ENCODE measurements at regions not wholly inside any gene's neighbourhood (a gene's known extent, or its start where the extent isn't known, plus 50 kb on each side); places are given as distances from the start of the nearest gene placed in this dataset.

DNA sequence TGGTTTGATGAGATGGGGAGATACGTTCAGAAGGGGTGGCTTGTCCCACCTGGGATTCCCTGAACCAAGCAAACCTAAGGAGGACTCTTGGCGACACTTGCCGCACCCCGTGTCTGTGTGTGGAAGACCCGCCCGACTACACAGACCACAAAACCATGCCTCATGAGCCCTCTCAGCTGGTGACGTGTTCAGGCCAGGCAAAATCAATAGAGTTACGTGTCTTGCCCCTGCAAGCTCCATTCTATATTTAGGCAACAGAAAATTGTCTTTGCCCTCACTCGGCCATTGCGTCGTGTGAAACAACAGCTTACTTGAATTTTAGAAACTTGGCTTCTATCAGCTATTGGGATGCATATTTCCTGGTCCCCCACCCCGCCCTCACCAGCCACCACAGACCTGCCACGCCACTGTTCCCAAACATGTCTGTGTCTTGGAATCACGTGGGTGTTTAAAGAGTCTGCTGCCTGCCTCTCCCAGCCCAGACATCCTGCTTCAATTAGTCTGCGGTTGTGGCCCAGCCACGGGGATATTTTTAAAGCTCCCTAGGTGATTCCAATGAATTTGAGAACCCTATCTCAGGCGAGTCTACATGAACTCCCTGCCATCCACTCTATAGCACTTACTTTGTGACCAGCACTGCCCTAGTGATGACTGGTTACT lies 279.2 kb upstream of the EXOC2 start:
- ATAC-seq, result no peak
- 77 to 88% methylated on average over 9 to 11 of the region's 17 CpGs for WGBS, 2 donors (ENCODE audit: low coverage in 1 of 2)
- Histone ChIP-seq H3K9me3 (peaks cover 0 to 13% (median 0%) of the 10 kb centered on the region in 3 donors), H3K27me3 (no peaks in the 10 kb centered on the region), H3K36me3 (no peaks in the 10 kb centered on the region), H3K27ac (no peak overlapping the region), H3K4me3 (no peak overlapping the region), H3K4me1 (no peaks in the 10 kb centered on the region)
- TF ChIP-seq EP300 (IDR thresholded peaks at IDR 0.05) (no peak), POLR2A (IDR thresholded peaks at IDR 0.05) (no peak), POLR2AphosphoS5 (IDR thresholded peaks at IDR 0.05) (no peak)
- TF ChIP-seq, protein P1, sequence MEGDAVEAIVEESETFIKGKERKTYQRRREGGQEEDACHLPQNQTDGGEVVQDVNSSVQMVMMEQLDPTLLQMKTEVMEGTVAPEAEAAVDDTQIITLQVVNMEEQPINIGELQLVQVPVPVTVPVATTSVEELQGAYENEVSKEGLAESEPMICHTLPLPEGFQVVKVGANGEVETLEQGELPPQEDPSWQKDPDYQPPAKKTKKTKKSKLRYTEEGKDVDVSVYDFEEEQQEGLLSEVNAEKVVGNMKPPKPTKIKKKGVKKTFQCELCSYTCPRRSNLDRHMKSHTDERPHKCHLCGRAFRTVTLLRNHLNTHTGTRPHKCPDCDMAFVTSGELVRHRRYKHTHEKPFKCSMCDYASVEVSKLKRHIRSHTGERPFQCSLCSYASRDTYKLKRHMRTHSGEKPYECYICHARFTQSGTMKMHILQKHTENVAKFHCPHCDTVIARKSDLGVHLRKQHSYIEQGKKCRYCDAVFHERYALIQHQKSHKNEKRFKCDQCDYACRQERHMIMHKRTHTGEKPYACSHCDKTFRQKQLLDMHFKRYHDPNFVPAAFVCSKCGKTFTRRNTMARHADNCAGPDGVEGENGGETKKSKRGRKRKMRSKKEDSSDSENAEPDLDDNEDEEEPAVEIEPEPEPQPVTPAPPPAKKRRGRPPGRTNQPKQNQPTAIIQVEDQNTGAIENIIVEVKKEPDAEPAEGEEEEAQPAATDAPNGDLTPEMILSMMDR (IDR thresholded peaks at IDR 0.05), result no peak

DNA sequence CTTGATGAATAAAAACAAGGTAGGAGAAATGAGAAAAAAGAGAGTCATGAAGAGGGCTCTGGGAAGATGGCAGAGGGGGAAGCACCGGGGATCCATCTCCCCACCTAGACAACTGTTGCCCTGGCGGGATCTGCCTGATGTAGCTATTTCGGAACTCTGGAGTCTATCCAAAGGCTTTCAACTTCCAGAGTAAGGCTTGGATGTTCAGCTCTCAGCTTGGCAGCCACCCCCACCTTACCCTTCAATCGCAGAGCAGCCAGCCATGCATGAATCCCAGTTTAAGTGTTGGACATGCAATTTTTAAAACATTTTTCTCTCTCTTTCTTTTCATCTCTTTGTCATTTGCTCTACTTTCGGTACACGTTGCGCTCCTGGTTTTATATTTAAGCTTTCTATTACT lies 275.9 kb upstream of the EXOC2 start:
- no peak overlapping the region for H3K4me3 ChIP-seq
- WGBS, 2 donors (ENCODE audit: low coverage in 1 of 2), result 24 to 67% methylated on average over 2 to 7 of the region's 7 CpGs
- no peak overlapping the region for H3K27ac ChIP-seq
- ATAC-seq, result no peak
- no peaks in the 10 kb centered on the region for H3K36me3 ChIP-seq
- no peaks in the 10 kb centered on the region for H3K9me3 ChIP-seq
- no peaks in the 10 kb centered on the region for H3K4me1 ChIP-seq
- no peaks in the 10 kb centered on the region for H3K27me3 ChIP-seq
- TF ChIP-seq POLR2AphosphoS5 (IDR thresholded peaks at IDR 0.05), result no peak
- TF ChIP-seq POLR2A (IDR thresholded peaks at IDR 0.05), result no peak
- TF ChIP-seq, protein P1 (IDR thresholded peaks at IDR 0.05), result no peak
- TF ChIP-seq EP300 (IDR thresholded peaks at IDR 0.05), result no peak

DNA sequence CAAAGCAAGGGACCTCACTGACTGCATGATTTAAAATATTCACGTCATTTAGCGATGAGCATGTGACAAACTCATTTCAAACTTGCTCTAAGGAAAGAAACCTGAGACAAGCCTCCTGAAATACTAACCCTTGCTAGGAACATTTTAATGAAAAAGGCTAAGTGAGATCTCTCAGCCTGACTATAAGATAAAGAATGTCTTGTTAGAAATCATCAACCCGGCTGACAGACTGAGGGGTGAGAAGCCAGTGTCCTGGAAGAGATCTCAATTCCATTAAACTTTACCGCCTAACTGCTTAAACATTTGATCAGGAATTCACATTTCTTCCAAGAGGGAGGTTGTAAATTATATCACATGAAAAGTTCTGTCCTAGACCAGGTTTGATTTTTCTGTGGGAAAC lies 274.8 kb upstream of the EXOC2 start:
- WGBS, 2 donors (ENCODE audit: low coverage in 1 of 2), result 87 to 100% methylated on average over 3 of the region's 4 CpGs
- Histone ChIP-seq H3K36me3 (no peaks in the 10 kb centered on the region), H3K27ac (no peak overlapping the region), H3K4me3 (no peak overlapping the region), H3K9me3 (no peaks in the 10 kb centered on the region), H3K4me1 (no peaks in the 10 kb centered on the region), H3K27me3 (no peaks in the 10 kb centered on the region)
- no peak for TF ChIP-seq POLR2AphosphoS5 (IDR thresholded peaks at IDR 0.05)
- no peak for TF ChIP-seq EP300 (IDR thresholded peaks at IDR 0.05)
- TF ChIP-seq, protein P1 (IDR thresholded peaks at IDR 0.05), result no peak
- TF ChIP-seq POLR2A (IDR thresholded peaks at IDR 0.05), result no peak
- ATAC-seq, result no peak

DNA sequence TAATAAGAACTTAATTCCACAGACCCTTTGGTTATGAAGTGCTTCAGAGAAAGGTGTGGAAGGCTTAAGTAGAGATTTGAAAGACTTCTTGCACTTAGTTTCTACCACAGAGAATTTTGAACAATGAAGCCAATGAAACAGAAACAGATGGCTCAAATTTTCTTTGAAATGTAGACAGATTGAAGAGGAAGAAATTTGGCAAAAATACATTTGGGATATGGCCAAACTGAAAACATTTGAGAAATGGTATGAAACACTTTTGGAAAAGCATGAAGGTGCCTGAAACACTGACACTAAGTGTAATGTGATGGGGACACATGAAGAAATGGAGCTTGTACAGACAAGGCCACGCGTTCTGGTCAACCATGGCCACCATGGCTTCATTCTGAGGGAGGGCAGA lies 272.4 kb upstream of the EXOC2 start:
- Histone ChIP-seq H3K4me1 (no peaks in the 10 kb centered on the region), H3K4me3 (no peak overlapping the region), H3K36me3 (no peaks in the 10 kb centered on the region), H3K27ac (no peak overlapping the region), H3K27me3 (no peaks in the 10 kb centered on the region), H3K9me3 (no peaks in the 10 kb centered on the region)
- TF ChIP-seq, protein P1 (IDR thresholded peaks at IDR 0.05), result no peak
- TF ChIP-seq POLR2A (IDR thresholded peaks at IDR 0.05) (no peak), POLR2AphosphoS5 (IDR thresholded peaks at IDR 0.05) (no peak), EP300 (IDR thresholded peaks at IDR 0.05) (no peak)
- ATAC-seq, result no peak
- WGBS, 2 donors (ENCODE audit: low coverage in 1 of 2), result 83 to 100% methylated on average over 1 to 2 of the region's 2 CpGs

DNA sequence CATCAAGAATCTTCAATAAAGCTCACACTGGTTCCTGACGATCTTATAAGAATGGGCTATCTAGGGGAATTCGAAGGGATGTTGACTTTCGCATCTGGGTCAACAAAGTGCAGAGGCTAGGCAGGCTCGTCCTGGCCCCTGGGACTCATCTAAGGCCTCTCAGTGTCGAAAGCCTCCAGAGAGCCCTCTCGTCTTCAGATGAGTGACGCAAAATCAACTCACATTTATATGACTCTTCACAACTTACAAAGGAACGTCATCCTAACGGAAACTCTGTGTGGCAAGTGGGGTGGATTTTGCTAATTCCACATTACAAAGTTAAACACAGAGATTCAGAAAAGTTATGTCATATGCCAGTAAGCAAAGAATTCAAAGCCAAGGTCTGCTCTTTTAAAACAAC lies 270.5 kb upstream of the EXOC2 start:
- H3K36me3 ChIP-seq, result no peaks in the 10 kb centered on the region
- no peak for ATAC-seq
- 83 to 89% methylated on average over 8 to 9 of the region's 9 CpGs for WGBS, 2 donors (ENCODE audit: low coverage in 1 of 2)
- H3K9me3 ChIP-seq, result no peaks in the 10 kb centered on the region
- no peak overlapping the region for H3K4me3 ChIP-seq
- no peaks in the 10 kb centered on the region for H3K27me3 ChIP-seq
- TF ChIP-seq EP300 (IDR thresholded peaks at IDR 0.05), result no peak
- TF ChIP-seq, protein P1 (IDR thresholded peaks at IDR 0.05), result no peak
- no peak for TF ChIP-seq POLR2AphosphoS5 (IDR thresholded peaks at IDR 0.05)
- TF ChIP-seq POLR2A (IDR thresholded peaks at IDR 0.05), result no peak
- no peaks in the 10 kb centered on the region for H3K4me1 ChIP-seq
- H3K27ac ChIP-seq, result no peak overlapping the region
